A673 (cell line): ENCODE measurements at regions not wholly inside any gene's neighbourhood (a gene's known extent, or its start where the extent isn't known, plus 50 kb on each side); places are given as distances from the start of the nearest gene placed in this dataset.

Experiments used
- EZH2 ChIP-seq: fragments of 200-600 bp; sonication (generic); IDR thresholded peaks from 2 replicates; pipeline ENCODE4 v1.6.1; 2017; ENCODE audit warnings: borderline replicate concordance, low read depth, mild to moderate bottlenecking, mixed read lengths, antibody characterized with exemption, low read length; ENCODE audit not compliant: poor library complexity, severe bottlenecking
- TF ChIP-seq, protein P1 (sequence below): fragments of 300-800, 200-600 bp; sonication (generic); conservative IDR thresholded peaks from 2 replicates; pipeline ENCODE4 v1.5.1; 2017; ENCODE audit warnings: low read depth, mild to moderate bottlenecking, antibody characterized with exemption, low read length, moderate library complexity, mixed read lengths

- TF ChIP-seq, protein P1, sequence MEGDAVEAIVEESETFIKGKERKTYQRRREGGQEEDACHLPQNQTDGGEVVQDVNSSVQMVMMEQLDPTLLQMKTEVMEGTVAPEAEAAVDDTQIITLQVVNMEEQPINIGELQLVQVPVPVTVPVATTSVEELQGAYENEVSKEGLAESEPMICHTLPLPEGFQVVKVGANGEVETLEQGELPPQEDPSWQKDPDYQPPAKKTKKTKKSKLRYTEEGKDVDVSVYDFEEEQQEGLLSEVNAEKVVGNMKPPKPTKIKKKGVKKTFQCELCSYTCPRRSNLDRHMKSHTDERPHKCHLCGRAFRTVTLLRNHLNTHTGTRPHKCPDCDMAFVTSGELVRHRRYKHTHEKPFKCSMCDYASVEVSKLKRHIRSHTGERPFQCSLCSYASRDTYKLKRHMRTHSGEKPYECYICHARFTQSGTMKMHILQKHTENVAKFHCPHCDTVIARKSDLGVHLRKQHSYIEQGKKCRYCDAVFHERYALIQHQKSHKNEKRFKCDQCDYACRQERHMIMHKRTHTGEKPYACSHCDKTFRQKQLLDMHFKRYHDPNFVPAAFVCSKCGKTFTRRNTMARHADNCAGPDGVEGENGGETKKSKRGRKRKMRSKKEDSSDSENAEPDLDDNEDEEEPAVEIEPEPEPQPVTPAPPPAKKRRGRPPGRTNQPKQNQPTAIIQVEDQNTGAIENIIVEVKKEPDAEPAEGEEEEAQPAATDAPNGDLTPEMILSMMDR = no peak
- no peak for TF ChIP-seq EZH2
Observed at GRCh38 chr1:47650205-47650604, 212.4 kb downstream of the FOXD2 start.
